Stimulated activated CD8-positive, alpha-beta memory T cell treated with anti-CD3 and anti-CD28 coated beads, Interleukin-15, amount 100 ng/mL, for 48 hours (primary cell): ENCODE measurements at regions not wholly inside any gene's neighbourhood (a gene's known extent, or its start where the extent isn't known, plus 50 kb on each side); places are given as distances from the start of the nearest gene placed in this dataset.
"Not testable (repeated sequence)": the region's sequence is repeated elsewhere in the genome, so short reads cannot be mapped to it uniquely, and the experiment has no call there.

Experiments used
- DNase-seq, 2 donors: peaks; one replicate each; pipeline ENCODE4 v3.0.0-alpha.2; 2020; ENCODE audit warnings: low read depth in 2 of 2

- not testable (repeated sequence) for DNase-seq
Observed at GRCh38 chr9:62798884-62799850, 1609.3 kb downstream of the SPATA31A7 start.

GRCh38 chr9:62799851-62800371 lies 1610.1 kb downstream of the SPATA31A7 start:
- not testable (repeated sequence) for DNase-seq

- DNase-seq, result not testable (repeated sequence)
Observed at GRCh38 chr9:62800451-62801371, 1610.9 kb downstream of the SPATA31A7 start.

GRCh38 chr9:62801372-62801811 lies 1611.6 kb downstream of the SPATA31A7 start:
- DNase-seq, result not testable (repeated sequence)

- DNase-seq, result peak; percentile 89
Observed at GRCh38 chr9:62801961-62802718, 1612.3 kb downstream of the SPATA31A7 start.

GRCh38 chr9:62802719-62803079 lies 1612.9 kb downstream of the SPATA31A7 start:
- not testable (repeated sequence) for DNase-seq

- not testable (repeated sequence) for DNase-seq
Observed at GRCh38 chr9:62803099-62803498, 1613.3 kb downstream of the SPATA31A7 start.

GRCh38 chr9:62804314-62804713 lies 1614.5 kb downstream of the SPATA31A7 start:
- DNase-seq, result not testable (repeated sequence)

GRCh38 chr9:62807424-62807823 lies 1617.6 kb downstream of the SPATA31A7 start:
- not testable (repeated sequence) for DNase-seq

GRCh38 chr9:62808081-62808480 lies 1618.2 kb downstream of the SPATA31A7 start:
- DNase-seq, result not testable (repeated sequence)

- DNase-seq, result not testable (repeated sequence)
Observed at GRCh38 chr9:62810318-62810717, 1620.5 kb downstream of the SPATA31A7 start.

- not testable (repeated sequence) for DNase-seq
Observed at GRCh38 chr9:62810811-62811315, 1621.0 kb downstream of the SPATA31A7 start.

- not testable (repeated sequence) for DNase-seq
Observed at GRCh38 chr9:62815436-62815835, 1625.6 kb downstream of the SPATA31A7 start.

GRCh38 chr9:62816331-62816730 lies 1626.5 kb downstream of the SPATA31A7 start:
- DNase-seq, result not testable (repeated sequence)

- not testable (repeated sequence) for DNase-seq
Observed at GRCh38 chr9:62817214-62817613, 1627.4 kb downstream of the SPATA31A7 start.

GRCh38 chr9:62822185-62822584 lies 1632.3 kb downstream of the SPATA31A7 start:
- not testable (repeated sequence) for DNase-seq

GRCh38 chr9:62827957-62828907 lies 1638.4 kb downstream of the SPATA31A7 start:
- DNase-seq, result not testable (repeated sequence)

- not testable (repeated sequence) for DNase-seq
Observed at GRCh38 chr9:62830829-62831459, 1641.1 kb downstream of the SPATA31A7 start.
